WERI-Rb-1 (cell line): ENCODE measurements at regions not wholly inside any gene's neighbourhood (a gene's known extent, or its start where the extent isn't known, plus 50 kb on each side); places are given as distances from the start of the nearest gene placed in this dataset.
"Not testable (repeated sequence)": the region's sequence is repeated elsewhere in the genome, so short reads cannot be mapped to it uniquely, and the experiment has no call there.

ENCODE experiments used
- DNase-seq: peaks from one replicate; pipeline ENCODE4 v3.0.0-alpha.2; 2020
- H3K27ac ChIP-seq: fragments of 250-450 bp; sonication (Bioruptor Pico); 2 replicates; pipeline ENCODE4 v1.5.1; 2020; ENCODE audit warnings: mild to moderate bottlenecking, moderate library complexity
- H3K27me3 ChIP-seq: fragments of 250-450 bp; sonication (Bioruptor Pico); 2 replicates; pipeline ENCODE4 v1.5.1; 2021; ENCODE audit warnings: mild to moderate bottlenecking, low read depth, moderate library complexity; ENCODE audit not compliant: insufficient read depth, severe bottlenecking
- H3K36me3 ChIP-seq: fragments of 250-450 bp; sonication (Bioruptor Pico); 2 replicates; pipeline ENCODE4 v1.5.1; 2020; ENCODE audit warnings: mild to moderate bottlenecking, moderate library complexity
- H3K4me3 ChIP-seq: 2 replicates; pipeline ENCODE4 v1.5.1; 2011; ENCODE audit warnings: low read depth, mild to moderate bottlenecking, control low read depth, low read length
- H3K9me3 ChIP-seq: fragments of 250-450 bp; sonication (Bioruptor Pico); 2 replicates; pipeline ENCODE4 v1.5.1; 2021; ENCODE audit warnings: mild to moderate bottlenecking, moderate library complexity; ENCODE audit not compliant: severe bottlenecking
- TF ChIP-seq, protein P1 (sequence below): IDR thresholded peaks from 2 replicates; pipeline ENCODE4 v1.5.1; 2011; ENCODE audit warnings: low read depth, mild to moderate bottlenecking, control low read depth, inconsistent platforms, low read length

DNA sequence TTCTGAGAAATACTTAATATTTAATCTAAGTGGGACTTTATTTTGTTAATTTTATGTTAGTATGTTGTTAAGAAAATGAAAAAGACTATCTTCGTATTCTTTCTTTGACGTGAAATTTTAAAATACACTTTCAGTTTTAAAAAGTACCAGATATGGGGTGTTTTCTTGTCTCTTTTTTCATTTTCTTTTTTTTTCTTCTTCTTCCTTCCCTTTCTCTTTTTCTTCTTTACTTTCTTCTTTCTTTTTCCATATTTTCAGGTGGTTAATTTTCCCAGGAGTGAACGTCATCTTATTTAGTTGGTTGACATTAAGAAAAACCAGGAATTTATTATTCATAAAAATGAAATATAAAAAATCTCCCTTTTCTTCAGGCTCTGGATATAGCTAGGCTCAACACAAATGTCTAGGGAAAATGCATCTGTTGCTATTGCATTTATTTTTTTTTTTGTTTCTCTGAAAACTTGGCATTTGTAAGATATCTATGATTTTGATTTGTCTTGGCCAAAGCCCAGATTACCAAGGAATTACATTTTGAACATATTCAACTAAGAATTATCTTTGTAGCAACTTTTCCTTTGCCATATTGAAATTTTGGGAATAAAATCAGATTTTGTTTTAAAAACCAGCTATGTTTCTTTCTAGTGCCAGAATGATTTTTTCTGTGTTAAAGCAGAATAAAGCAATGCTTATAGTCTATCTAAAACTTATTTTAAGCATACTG lies 241.3 kb upstream of the FOXP2 start:
- Histone ChIP-seq H3K9me3 (no peaks in the 10 kb centered on the region), H3K4me3 (no peak overlapping the region), H3K27ac (no peak overlapping the region), H3K27me3 (no peaks in the 10 kb centered on the region), H3K36me3 (no peaks in the 10 kb centered on the region)
- TF ChIP-seq, protein P1, sequence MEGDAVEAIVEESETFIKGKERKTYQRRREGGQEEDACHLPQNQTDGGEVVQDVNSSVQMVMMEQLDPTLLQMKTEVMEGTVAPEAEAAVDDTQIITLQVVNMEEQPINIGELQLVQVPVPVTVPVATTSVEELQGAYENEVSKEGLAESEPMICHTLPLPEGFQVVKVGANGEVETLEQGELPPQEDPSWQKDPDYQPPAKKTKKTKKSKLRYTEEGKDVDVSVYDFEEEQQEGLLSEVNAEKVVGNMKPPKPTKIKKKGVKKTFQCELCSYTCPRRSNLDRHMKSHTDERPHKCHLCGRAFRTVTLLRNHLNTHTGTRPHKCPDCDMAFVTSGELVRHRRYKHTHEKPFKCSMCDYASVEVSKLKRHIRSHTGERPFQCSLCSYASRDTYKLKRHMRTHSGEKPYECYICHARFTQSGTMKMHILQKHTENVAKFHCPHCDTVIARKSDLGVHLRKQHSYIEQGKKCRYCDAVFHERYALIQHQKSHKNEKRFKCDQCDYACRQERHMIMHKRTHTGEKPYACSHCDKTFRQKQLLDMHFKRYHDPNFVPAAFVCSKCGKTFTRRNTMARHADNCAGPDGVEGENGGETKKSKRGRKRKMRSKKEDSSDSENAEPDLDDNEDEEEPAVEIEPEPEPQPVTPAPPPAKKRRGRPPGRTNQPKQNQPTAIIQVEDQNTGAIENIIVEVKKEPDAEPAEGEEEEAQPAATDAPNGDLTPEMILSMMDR, result no peak
- no peak for DNase-seq

DNA sequence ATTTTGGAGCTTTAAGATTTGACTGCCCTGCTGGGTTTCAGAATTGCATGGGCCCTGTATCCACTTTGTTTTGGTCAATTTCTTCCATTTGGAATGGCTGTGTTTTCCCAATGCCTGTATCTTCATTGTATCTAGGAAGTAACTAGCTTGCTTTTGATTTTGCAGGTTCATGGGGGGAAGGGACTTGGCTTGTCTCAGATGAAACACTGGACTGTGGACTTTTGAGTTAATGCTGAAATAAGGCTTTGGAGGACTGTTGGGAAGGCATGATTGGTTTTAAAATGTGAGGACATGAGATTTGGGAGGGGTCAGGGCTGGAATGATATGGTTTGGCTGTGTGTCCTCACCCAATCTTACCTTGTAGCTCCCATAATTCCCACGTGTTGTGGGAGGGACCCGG lies 245.2 kb upstream of the FOXP2 start:
- not testable (repeated sequence) for H3K27me3 ChIP-seq, DNase-seq, H3K27ac ChIP-seq, H3K36me3 ChIP-seq, H3K9me3 ChIP-seq, H3K4me3 ChIP-seq

DNA sequence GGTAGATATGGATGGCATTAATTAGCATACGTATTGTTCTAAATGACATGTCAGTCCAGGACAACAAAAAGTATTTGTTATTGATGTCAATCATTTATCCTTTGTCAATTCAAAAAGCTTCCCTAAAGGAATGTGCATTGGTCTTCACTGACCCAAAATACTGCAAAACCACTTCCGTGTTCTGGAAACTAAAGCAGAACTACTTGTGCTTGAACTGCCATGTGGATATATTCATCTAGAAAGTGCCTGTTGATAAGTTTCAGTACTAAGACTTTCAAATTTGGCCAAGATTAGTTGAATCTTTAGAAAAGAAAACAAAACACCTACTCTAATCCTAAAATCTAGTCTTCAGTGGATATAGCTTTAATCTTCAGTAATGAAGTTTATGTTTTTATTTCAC lies 242.1 kb upstream of the PPP1R3A start:
- no peak overlapping the region for H3K27ac ChIP-seq
- DNase-seq, result no peak
- H3K27me3 ChIP-seq, result no peaks in the 10 kb centered on the region
- H3K9me3 ChIP-seq, result no peaks in the 10 kb centered on the region
- no peak overlapping the region for H3K4me3 ChIP-seq
- TF ChIP-seq, protein P1, result no peak
- no peaks in the 10 kb centered on the region for H3K36me3 ChIP-seq

DNA sequence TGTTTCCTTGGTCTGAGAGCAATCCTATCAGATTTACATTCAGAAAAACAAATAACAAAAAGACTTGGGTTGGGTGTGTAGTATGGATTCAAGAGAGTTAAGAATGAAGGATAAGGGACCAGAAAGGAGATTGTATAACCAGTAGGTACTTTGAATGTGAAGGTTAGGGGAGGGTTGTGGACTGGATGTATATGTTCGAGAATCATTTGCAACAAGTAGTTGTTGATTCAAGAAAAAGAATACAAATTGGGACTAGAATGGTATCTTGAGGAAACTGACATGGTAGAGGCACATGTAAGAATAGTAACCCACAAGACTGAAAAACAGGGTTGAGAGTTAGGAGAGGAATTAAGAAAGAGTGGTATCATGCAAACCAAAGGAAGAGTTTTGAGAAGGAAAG lies 240.0 kb upstream of the PPP1R3A start:
- DNase-seq, result no peak
- Histone ChIP-seq H3K27me3 (no peaks in the 10 kb centered on the region), H3K4me3 (no peak overlapping the region), H3K27ac (no peak overlapping the region), H3K36me3 (no peaks in the 10 kb centered on the region), H3K9me3 (no peaks in the 10 kb centered on the region)
- TF ChIP-seq, protein P1, result no peak

DNA sequence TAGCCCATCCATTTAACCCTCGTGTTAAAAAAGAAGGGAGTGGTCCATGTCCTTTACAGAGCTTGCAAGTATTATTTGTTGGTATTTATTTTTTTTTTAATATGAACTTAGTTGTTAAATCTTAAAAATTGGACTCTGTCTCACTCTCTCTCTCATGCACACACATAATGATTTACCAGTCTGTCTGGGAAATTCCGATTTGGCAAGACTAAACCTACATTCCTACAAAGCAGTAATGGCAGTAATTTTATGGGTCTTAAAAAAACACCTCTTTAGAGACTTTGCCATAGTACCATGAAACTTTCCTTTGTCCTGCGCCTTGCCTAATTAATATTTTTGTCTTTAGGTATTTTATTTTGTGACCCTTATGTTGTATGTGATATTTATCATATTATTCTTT lies 239.5 kb upstream of the PPP1R3A start:
- Histone ChIP-seq H3K27ac (no peak overlapping the region), H3K27me3 (no peaks in the 10 kb centered on the region), H3K9me3 (no peaks in the 10 kb centered on the region), H3K36me3 (no peaks in the 10 kb centered on the region), H3K4me3 (no peak overlapping the region)
- TF ChIP-seq, protein P1, result no peak
- no peak for DNase-seq

DNA sequence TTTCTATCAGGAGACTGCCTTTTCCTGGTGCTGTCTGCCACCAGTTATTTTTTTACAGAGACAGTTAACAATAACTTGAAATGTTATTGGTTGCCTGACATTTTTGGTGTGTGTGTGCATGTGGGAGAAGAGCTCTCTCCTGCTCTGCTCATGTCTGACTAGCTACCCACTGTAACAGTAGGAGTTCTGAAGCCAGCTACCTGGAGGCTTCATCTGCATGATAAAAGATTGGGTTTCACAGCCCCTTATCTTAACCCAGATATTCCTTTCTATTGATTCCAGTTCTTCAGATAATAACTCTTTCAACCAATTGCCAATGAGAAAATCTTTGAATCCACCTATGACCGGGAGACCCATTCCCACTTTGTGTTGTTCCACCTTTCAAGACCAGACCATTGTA lies 237.4 kb upstream of the PPP1R3A start:
- no peaks in the 10 kb centered on the region for H3K9me3 ChIP-seq
- no peaks in the 10 kb centered on the region for H3K36me3 ChIP-seq
- DNase-seq, result no peak
- no peak overlapping the region for H3K27ac ChIP-seq
- TF ChIP-seq, protein P1, result no peak
- no peak overlapping the region for H3K4me3 ChIP-seq
- H3K27me3 ChIP-seq, result no peaks in the 10 kb centered on the region
